Activated CD8-positive, alpha-beta memory T cell treated with anti-CD3 and anti-CD28 coated beads, Interleukin-2, amount 50 U/mL, for 4 hours (primary cell): ENCODE measurements at regions not wholly inside any gene's neighbourhood (a gene's known extent, or its start where the extent isn't known, plus 50 kb on each side); places are given as distances from the start of the nearest gene placed in this dataset.
"Not testable (repeated sequence)": the region's sequence is repeated elsewhere in the genome, so short reads cannot be mapped to it uniquely, and the experiment has no call there.

Experiments used
- DNase-seq: peaks from one replicate; pipeline ENCODE4 v3.0.0-alpha.2; 2020

DNA sequence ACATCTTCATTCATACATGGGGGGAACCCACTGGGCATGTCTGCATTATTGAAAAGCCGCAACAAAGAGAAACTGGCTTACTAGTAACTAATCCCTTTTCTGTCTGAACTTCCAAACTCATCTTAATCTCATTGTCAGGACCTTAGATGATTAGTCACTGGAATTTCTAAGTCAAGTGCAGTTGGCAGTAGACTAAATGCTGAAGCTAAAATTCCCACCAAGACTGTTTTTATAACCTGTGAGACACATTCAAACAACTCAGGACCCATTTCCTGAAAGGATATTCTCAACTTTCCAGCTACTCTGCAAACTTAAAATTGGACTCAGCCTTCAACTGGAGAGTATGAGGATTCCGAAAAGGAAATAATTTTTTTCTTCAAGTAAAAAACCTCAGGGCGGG, 94.8 kb upstream of the SCAF8 start:
- DNase-seq: no peak

DNA sequence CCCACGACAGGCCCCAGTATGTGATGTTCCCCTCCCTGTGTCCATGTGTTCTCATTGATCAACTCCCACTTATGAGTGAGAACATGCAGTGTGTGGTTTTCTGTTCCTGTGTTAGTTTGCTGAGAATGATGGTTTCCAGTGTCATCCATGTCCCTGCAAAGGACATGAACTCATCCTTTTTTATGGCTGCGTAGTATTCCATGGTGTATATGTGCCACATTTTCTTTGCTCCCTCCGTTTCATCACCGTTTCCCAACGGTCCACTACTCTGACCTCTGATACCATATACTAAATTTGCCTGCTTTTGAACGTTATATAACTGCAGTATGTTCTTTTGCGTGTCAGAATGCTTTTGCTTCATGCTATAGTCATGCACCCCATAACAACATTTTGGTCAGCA, 94.0 kb upstream of the SCAF8 start:
- not testable (repeated sequence) for DNase-seq

DNA sequence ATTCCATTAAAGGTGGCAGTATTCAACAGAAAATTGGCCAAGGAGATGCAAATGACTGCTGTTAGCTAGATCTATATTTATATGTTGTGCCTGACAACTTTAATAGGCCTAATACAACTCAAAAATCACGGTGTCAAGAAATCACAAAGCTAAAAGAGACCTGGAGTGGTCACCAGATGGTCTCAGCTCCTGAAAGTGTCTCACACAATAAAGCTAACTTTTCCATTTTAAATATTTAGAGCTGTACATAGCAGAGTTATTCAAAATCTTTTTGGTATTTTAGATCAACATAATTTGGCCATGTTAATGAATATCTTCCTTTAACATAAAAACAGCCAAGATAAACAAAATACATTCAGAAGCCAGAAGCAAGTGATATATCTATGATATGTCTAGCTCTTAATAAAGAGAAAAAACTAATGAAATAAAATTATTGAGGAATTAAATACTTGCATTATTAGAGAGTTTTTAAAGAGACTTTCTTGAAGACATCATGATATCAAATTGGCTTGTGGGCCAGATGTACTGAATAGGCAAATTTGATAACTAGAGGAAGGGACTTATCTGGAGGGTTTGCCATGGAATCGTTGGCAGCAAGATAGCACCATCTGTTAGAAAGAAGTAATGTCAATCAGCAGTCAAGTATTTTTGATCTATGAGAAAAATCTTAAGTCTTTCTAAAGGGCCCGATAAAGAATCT, 84.9 kb upstream of the SCAF8 start:
- DNase-seq: no peak

DNA sequence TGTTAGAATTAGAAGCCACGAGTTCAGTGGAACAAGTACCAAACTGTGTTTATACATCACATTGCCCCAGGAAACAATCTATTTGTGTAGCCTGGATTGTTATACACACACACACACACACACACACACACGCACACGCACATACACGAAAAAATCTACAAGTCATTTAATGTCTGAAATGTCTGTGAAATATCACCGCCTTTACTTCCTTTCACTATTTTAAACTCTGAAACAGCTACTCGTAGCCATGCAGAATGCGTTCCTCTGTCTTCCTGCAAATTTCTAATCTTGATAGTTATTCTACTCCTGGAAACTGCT, 84.4 kb upstream of the SCAF8 start:
- DNase-seq: no peak

DNA sequence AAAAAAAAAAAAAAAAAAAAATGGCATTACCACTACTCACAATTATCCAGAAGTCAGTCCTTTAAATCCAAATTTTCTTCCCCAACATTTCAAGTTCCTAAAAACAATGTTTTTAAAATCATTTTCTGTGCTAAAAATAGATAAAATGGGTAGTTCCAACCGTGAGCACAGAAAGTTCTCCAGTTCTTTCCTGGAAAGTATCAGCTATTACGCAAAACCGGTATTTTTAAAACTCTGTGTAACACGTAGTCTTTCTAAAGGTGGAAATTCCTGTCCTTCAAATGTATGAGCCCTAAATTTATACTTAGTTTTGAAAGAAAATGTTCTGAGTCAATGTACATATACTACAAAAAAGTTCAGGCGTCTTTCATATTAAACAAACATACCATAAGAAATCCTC, 83.5 kb upstream of the SCAF8 start:
- DNase-seq: no peak

DNA sequence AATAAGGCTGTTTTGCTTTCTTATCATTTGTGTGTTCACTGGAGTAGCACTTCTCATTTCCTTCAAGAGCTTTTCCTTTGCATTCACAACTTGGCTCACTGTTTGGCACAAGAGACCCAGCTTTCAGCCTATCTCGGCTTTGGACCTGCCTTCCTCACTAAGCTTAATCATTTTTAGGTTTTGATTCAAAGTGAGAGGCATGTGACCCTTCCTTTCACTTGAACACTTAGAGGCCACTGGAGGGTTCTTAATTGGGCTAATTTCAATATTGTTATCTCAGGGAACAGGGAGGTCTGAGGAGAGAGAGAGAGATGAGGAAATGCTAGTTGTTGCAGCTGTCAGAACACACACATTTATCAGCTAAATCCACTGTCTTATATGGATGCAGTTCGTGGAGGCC, 82.9 kb upstream of the SCAF8 start:
- DNase-seq: no peak

DNA sequence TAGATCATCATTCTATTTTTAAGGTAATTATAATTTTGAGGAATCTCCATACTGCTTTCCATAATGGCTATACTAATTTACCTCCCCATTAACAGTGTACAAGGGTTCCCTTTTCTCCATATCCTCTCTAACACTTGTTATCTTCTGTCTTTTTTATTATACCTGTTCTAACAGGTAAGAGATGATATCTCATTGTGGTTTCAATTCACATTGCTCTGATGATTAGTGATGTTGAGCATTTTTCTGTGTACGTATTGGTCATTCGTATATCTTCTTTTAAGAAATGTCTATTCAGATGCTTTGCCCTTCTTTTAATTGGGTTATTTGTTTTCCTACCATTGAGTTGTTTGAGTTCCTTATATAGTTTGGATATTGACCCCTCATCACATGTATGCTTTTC, 81.6 kb upstream of the SCAF8 start:
- DNase-seq: no peak

DNA sequence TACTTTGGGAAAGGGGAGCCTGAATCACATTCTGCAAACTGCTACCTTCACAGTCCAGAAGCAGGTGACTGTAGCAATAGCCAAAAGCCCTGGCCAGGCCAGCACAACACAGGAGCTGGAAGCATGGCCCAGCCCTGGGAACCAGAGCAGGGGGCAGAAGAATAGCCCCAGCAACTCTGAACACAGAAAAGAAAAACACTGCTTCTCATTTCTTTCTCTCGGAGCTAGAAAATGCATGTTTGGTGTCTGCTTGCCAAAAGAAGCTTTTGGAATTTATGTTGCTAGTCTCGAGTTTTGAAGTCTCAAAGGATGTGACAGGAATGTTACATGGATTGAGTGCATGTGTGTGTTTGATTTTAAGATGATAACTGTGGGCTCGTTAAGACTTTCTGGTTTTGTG, 79.8 kb upstream of the SCAF8 start:
- no peak for DNase-seq

DNA sequence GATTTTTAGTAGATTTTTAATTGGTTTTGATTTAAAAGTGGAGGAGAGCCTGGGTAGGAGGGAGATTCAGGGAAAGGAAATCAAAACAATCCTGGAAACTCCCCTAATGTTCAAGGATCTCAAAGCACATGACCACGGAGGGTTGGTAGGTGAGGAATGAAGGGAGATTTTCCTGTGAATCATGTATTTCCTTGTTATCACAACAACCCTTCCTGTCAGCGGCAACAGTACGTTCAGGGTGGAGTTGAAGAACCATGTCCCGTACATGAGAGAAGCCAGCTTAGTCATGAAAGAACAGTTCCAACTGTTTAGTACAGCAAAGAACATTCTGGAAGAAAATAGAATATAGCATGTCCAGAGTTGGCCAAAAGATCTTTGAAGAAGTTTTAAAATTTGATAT, 79.4 kb upstream of the SCAF8 start:
- no peak for DNase-seq

DNA sequence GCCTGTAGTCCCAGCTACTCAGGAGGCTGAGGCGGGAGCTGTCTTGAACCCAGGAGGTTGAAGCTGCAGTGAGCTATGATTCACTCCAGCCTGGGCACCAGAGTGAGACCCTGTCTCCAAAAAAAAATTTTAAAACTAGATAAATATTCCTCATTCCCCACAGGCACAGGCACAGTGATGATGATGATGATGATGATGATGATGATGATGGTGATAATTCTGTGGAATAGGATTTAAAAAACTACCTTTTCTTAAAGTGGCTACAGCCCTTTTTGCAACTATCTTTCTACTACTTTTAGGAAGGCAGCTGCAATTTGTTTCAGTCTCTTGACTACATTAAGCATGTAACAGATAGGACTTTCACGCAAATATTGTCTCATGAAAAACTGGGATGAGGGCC, 76.6 kb upstream of the SCAF8 start:
- no peak for DNase-seq

DNA sequence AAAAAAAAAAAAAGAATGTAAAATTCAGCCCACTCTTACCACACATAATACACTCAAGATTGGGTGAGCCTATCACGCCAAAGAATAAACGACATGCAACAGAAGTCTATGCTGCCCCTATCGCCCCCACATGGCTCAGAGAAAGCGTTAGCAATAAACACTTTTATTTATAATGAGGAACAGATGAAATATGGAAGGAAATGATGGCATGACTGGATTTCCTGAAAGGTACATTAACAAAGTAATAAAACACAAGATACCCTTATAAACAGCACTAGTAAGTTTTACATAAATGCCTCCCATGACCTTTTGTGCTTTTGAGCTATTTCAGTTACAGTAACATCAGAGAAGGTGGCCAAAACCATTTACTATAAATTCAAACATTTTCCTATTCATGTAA, 71.4 kb upstream of the SCAF8 start:
- DNase-seq: no peak

DNA sequence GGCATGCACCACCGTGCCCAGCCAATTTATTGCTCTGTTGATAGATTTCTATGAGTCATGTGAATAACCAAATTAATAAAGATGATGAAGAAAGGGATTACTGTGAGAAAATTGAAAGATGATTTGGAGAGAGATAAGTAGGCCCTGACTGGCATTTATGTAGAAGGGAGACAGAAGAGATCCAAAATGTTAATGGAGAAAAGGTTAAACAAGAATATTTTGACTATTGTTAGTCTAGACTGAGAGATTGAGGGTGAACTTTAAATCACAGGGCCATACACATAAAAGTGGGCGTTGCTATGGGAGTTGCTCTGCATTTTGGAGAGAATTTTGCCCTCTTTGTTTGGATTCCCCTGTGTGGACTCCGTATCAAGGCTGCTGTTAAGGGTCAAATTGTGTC, 68.9 kb upstream of the SCAF8 start:
- no peak for DNase-seq

DNA sequence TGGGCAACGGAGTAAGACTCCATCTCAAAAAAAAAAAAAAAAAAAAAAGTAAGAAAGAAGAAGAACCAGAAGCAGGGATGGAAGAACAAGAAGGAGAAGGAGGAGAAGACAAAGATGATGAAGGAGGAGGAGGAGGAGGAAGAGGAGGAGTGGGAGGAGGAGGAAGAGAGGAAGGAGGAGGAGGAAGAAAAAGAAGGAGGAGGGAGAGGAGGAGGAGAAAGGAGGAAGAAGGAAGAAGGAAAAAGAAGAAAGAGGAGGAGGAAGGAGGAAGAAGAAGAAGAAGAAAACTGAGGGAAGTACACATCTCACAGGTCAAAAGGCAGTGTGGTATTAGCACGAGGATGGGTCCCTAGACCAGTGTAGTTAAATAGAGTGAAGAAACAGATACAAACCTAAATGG, 65.1 kb upstream of the SCAF8 start:
- no peak for DNase-seq

DNA sequence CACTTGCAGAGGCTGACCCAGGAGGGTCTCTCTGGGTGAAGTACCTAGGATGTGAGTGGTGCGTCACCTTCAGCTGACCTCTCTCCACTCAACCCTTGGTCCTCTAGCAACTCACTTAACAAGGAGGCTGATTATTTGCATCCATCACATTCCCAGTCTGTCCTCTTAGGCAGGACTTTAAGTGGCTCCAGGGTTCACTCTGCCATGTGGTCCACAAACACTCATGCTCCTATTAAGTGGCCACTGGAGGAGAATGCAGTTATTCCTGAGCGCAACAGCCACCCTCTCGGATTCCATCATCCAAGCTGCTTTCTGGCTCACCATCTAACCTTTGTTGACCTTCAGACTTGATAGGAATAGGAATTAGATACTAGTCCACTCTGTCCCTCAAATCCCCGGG, 61.1 kb upstream of the SCAF8 start:
- no peak for DNase-seq

DNA sequence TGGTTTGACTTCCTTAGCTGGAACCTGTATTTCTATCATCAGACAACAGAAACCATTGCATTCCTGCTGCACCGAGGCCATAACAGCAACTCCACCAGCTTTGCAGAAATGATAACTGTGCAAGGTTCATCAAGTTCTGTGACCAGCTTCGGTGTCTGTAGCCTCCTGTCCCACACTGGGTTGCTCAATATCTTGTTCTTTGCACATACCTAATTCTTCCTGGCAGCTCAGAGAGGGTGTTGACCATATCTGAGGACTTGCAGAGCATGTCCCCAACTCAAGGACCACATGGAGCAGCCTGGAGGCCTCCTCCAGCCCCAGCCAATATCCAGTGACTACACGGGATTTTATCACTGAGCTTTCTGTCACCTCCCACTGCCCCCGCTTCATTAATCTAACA, 59.3 kb upstream of the SCAF8 start:
- no peak for DNase-seq

DNA sequence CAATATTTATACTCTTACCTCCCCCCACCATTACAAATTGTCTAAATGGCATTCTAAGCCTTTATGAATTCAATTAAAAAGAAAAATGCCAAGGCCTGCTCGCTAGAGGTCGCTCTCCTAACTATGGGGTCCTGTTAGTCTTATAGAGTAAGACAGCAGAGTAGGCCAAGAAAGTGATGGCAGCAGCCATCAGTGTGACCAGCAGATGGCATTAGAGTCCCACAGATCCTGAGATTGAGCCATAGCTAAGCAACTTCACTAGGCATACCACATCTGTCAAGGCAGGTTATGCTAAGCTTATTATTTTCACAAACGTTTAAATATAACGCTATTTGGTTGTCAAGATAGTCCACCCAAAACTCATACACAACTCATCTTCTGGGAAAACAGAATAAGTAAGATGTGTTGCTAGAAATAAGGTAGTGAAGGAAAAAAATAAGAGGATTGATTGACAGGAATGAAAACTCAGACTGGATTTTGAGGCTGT, 57.6 kb upstream of the SCAF8 start:
- DNase-seq: peak; percentile 83

DNA sequence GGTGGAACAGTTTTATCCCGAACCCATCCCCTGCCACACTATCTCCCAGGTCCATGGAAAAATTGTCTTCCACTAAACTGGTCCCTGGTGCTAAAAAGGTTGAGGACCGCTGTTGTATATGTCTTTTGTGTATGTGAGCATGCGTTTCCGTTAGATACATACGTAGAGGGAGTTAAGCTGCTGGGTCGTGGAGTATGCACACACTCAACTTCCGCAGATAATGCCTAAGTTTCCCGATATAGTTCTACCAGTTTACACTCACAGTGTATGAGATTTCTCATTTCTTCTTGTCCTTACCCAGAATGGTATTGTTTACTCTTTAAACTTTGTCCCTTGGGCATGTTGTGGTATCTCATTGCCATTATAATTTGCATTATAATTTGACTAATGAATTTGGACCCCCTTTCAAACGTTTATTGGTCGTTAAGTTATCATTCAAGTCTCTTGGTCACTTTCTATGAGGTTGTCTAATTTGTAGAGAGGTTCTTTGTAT, 50.5 kb upstream of the SCAF8 start:
- DNase-seq: no peak
